Activated naive CD8-positive, alpha-beta T cell treated with anti-CD3 and anti-CD28 coated beads, Interleukin-2, amount 10 ng/mL, durations not matched to agents 7 days and 5 days (primary cell): ENCODE measurements at regions not wholly inside any gene's neighbourhood (a gene's known extent, or its start where the extent isn't known, plus 50 kb on each side); places are given as distances from the start of the nearest gene placed in this dataset.
A peak's percentile ranks its signal among the peaks of the same experiment; 100 is the strongest.
"Not testable (repeated sequence)": the region's sequence is repeated elsewhere in the genome, so short reads cannot be mapped to it uniquely, and the experiment has no call there.

Experiments used
- ATAC-seq: fragments of 150-1000 bp; cut with Tn5 transposase; one replicate; pipeline ENCODE4 v1.10.0; 2021; ENCODE audit warnings: low read depth, moderate library complexity
- POLR2A ChIA-PET: fragments of 350-600 bp; sonication (Branson Sonifier 250); formaldehyde crosslinking; loops from one replicate; lab custom pipeline; 2021; ENCODE audit warnings: antibody characterized with exemption; lab: Charles Lee
- DNase-seq: peaks from one replicate; pipeline ENCODE4 v3.0.0; 2021
- H3K27ac Mint-ChIP-seq: one replicate; pipeline ENCODE4 v1.8.0; 2022; ENCODE audit warnings: mild to moderate bottlenecking, mixed read lengths
- H3K27me3 Mint-ChIP-seq: one replicate; pipeline ENCODE4 v1.8.0; 2022; ENCODE audit warnings: mild to moderate bottlenecking, moderate library complexity, mixed read lengths
- H3K36me3 Mint-ChIP-seq: one replicate; pipeline ENCODE4 v1.8.0; 2021; ENCODE audit warnings: mild to moderate bottlenecking, mixed read lengths
- H3K4me1 Mint-ChIP-seq: one replicate; pipeline ENCODE4 v1.8.0; 2021; ENCODE audit warnings: mixed read lengths
- H3K4me3 Mint-ChIP-seq: one replicate; pipeline ENCODE4 v1.8.0; 2022; ENCODE audit warnings: mild to moderate bottlenecking, moderate library complexity, mixed read lengths
- H3K9me3 Mint-ChIP-seq: one replicate; pipeline ENCODE4 v1.8.0; 2021; ENCODE audit warnings: mixed read lengths

DNA sequence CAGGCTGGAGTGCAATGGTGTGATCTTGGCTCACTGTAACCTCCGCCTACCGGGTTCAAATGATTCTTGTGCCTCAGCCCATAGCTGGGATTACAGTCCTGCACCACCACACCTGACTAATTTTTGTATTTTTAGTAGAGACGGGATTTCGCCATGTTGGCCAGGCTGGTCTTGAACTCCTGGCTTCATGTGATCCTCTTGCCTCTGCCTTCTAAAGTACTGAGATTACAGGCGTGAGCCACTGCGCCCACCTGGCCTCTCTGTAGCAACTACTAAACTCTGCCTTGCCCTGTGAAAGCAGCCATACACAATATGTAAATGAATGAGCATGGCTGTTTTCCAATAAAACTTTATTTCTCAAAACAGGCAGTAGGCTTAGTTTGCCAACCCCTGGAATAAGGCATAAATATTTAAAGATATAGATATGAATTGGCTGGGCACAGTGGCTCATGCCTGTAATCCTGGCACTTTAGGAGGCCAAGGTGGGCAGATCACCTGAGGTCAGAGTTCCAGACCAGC, 127.9 kb upstream of the ZNF217 start:
- POLR2A ChIA-PET, DNase-seq, H3K36me3 Mint-ChIP-seq, H3K27me3 Mint-ChIP-seq, H3K27ac Mint-ChIP-seq, H3K4me3 Mint-ChIP-seq, ATAC-seq, H3K9me3 Mint-ChIP-seq: not testable (repeated sequence)
- H3K4me1 Mint-ChIP-seq = peaks cover 13% of the 10 kb centered on the region

DNA sequence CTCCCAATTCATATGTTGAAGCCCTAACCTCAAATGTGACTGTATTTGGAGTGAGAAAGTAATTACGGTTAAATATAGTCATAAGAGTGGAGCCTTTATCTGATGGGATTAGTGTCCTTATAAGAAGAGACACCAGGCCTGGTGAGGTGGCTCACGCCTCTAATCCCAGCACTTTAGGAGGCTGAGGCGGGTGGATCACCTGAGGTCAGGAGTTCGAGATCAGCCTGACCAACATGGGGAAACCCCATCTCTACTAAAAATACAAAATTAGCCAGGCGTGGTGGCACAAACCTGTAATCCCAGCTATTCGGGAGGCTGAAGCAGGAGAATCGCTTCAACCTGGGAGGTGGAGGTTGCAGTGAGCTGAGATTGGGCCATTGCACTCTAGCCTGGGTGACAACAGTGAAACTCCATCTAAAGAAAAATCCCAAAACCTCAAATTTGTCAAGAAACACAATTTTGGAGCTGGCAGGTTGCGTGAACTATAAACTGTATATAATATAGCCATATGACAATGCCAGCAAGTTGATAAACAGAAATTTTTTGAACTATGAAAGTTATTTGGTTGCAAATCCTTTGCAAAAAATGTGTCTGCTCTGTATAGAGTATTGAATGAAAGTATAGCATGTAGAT, 125.6 kb upstream of the ZNF217 start:
- not testable (repeated sequence) for ATAC-seq, DNase-seq, H3K4me3 Mint-ChIP-seq, H3K36me3 Mint-ChIP-seq, H3K27me3 Mint-ChIP-seq, H3K9me3 Mint-ChIP-seq, H3K27ac Mint-ChIP-seq
- POLR2A ChIA-PET = interaction anchor here (0.9 to 1.9 kb wide), 3 partner anchors 8 to 165 kb away, joined by 4 to 7 read pairs (median 4); no protein-coding TSS in a partner anchor
- peaks cover 19% of the 10 kb centered on the region for H3K4me1 Mint-ChIP-seq

- Mint-ChIP-seq H3K36me3 (peaks cover 8% of the 10 kb centered on the region), H3K27ac (no peak overlapping the region), H3K9me3 (no peaks in the 10 kb centered on the region), H3K4me1 (peaks cover 19% of the 10 kb centered on the region), H3K4me3 (no peak overlapping the region), H3K27me3 (no peaks in the 10 kb centered on the region)
- ATAC-seq = no peak
- POLR2A ChIA-PET = interaction anchor here (0.5 to 1.9 kb wide), 3 partner anchors 47 to 166 kb away, joined by 3 to 4 read pairs (median 4); no protein-coding TSS in a partner anchor
- DNase-seq = no peak
Observed at GRCh38 chr20:53718142-53719021, 124.7 kb upstream of the ZNF217 start.

GRCh38 chr20:53716395-53716794, 122.8 kb upstream of the ZNF217 start:
- Mint-ChIP-seq H3K27ac (no peak overlapping the region), H3K4me3 (no peak overlapping the region), H3K36me3 (peaks cover 6% of the 10 kb centered on the region), H3K4me1 (peaks cover 16% of the 10 kb centered on the region), H3K27me3 (no peaks in the 10 kb centered on the region), H3K9me3 (no peaks in the 10 kb centered on the region)
- ATAC-seq (no peak), DNase-seq (no peak)
- POLR2A ChIA-PET = interaction anchor here (1.3 kb wide), 1 partner anchor 8 kb away, joined by 4 read pairs; no protein-coding TSS in a partner anchor

DNA sequence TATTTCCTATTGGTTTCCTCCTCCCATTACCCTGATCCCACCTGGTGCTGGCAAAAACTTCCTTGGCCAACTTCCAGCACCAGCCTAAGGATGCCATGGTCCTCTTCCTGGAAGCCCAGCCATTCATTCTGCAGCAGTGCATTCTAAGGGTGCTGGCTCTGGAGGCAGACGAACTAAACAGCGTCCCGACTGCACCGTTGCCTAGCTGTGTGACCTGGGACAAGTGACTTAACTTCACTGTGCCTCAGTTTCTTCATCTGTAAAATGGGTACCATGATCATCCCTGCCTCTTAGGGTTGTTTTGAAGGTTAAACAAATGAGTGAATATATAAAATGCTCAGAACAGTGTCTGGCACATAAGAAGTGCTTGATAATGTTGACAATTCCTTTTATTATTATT, 120.9 kb upstream of the ZNF217 start:
- POLR2A ChIA-PET = interaction anchor here (1.2 kb wide), 1 partner anchor 22 kb away, joined by 4 read pairs; no protein-coding TSS in a partner anchor
- ATAC-seq (no peak), DNase-seq (no peak)
- H3K4me3 Mint-ChIP-seq = no peak overlapping the region
- H3K27me3 Mint-ChIP-seq = no peaks in the 10 kb centered on the region
- peaks cover 5% of the 10 kb centered on the region for H3K36me3 Mint-ChIP-seq
- peaks cover 21% of the 10 kb centered on the region for H3K4me1 Mint-ChIP-seq
- no peak overlapping the region for H3K27ac Mint-ChIP-seq
- H3K9me3 Mint-ChIP-seq = no peaks in the 10 kb centered on the region

GRCh38 chr20:53713328-53714056, 119.9 kb upstream of the ZNF217 start:
- H3K27me3 Mint-ChIP-seq = no peaks in the 10 kb centered on the region
- POLR2A ChIA-PET = interaction anchor here (0.7 to 1.2 kb wide), 2 partner anchors 23 to 152 kb away, joined by 3 to 4 read pairs; no protein-coding TSS in a partner anchor
- H3K27ac Mint-ChIP-seq = peak overlapping the region; percentile 30
- DNase-seq = no peak
- H3K4me3 Mint-ChIP-seq = no peak overlapping the region
- H3K36me3 Mint-ChIP-seq = peaks cover 5% of the 10 kb centered on the region
- no peaks in the 10 kb centered on the region for H3K9me3 Mint-ChIP-seq
- H3K4me1 Mint-ChIP-seq = peaks cover 31% of the 10 kb centered on the region
- ATAC-seq = no peak

DNA sequence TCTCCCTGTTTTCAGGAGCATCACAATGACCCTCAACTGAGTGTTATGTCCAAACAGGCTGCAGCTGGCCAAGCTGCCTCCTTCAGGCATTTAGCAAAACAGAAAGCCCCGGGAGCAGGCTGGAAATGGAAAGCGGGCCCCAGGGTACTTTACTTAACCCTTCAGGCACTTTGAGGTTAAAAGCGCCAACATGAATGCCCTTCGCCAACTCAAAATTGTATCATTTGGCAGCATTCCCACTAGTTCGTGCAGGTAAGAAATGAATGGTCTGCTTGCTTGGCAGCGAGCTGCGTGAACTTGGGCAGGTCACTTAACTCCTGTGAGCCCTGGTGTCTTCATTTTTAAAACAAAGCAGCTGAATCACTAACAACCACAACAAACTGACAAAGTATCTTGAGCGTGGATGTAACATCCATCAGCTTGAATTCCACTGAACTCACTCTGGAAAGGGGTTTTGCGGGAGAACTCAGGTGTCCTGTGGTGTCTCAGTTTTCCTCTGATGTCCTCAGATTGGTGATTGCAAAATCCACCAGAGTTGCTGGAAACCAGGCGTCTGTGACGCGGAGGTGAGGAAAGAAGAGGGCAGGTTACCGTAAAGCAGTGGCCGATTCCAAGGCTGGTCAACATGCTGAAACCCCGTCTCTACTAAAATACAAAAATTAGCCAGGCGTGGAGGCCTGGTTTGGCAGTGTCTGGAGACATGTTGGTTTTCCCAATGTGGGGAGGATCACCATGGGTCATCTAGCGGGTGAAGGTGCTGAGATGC, 118.8 kb upstream of the ZNF217 start:
- H3K4me1 Mint-ChIP-seq = peaks cover 40% of the 10 kb centered on the region
- ATAC-seq = no peak
- H3K9me3 Mint-ChIP-seq = no peaks in the 10 kb centered on the region
- POLR2A ChIA-PET = interaction anchor here (0.9 kb wide), 1 partner anchor 17 kb away, joined by 4 read pairs; no protein-coding TSS in a partner anchor
- H3K4me3 Mint-ChIP-seq = no peak overlapping the region
- no peak overlapping the region for H3K27ac Mint-ChIP-seq
- no peak for DNase-seq
- no peaks in the 10 kb centered on the region for H3K27me3 Mint-ChIP-seq
- H3K36me3 Mint-ChIP-seq = peaks cover 5% of the 10 kb centered on the region

DNA sequence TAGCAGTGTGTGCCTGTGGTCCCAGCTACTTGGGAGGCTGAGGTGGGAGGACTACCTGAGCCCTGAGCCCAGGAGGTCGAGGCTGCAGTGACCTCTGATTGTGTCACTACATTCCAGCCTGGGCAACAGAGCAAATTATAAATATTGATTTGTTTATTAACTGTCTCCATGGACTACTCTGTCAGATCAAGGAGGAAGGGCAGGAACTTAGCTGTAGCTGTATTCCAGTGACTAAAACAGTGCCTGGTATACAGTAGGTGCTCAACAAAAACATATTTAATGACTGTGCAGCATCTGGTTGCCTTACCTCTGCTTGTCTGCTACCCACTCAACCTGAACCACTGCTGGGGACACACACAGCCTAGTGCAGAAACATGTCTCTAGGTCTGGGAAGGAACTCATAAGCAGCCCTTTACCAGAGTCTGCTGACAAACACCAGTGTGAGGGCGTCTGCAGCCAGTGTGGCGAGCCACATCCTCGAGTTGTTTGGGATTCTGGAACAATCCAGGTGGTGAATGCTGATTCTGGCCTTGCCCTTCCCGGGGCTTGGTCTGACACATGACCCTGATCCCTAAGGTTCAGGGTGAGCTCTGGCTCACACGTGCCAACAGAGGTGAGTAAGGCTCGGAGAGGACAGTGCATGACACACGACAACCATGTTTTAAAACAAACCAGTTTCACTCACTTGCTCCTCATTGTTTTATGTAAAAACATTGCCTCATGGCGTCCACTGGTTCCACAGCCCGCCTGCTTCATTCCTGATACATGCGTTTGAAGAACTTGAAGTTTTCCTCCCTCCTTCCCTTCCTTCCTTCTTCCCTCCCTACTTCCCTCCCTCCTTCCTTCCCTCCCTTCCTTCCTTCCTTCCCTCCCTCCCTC, 117.9 kb upstream of the ZNF217 start:
- POLR2A ChIA-PET = interaction anchor here (0.9 to 1.5 kb wide), 4 partner anchors 8 to 25 kb away, joined by 3 to 7 read pairs (median 5); no protein-coding TSS in a partner anchor
- DNase-seq (no peak), ATAC-seq (no peak)
- H3K27ac Mint-ChIP-seq = peak overlapping the region; percentile 69
- peaks cover 48% of the 10 kb centered on the region for H3K4me1 Mint-ChIP-seq
- no peaks in the 10 kb centered on the region for H3K27me3 Mint-ChIP-seq
- H3K36me3 Mint-ChIP-seq = peaks cover 7% of the 10 kb centered on the region
- no peaks in the 10 kb centered on the region for H3K9me3 Mint-ChIP-seq
- no peak overlapping the region for H3K4me3 Mint-ChIP-seq

GRCh38 chr20:53708129-53708968, 114.7 kb upstream of the ZNF217 start:
- ATAC-seq = peak; percentile 60
- POLR2A ChIA-PET = interaction anchor here (0.5 to 3.7 kb wide), 36 partner anchors 8 to 231 kb away, joined by 3 to 53 read pairs (median 5); partner anchors contain the start of gene ZNF217
- Mint-ChIP-seq H3K4me3 (peak overlapping the region; percentile 82), H3K36me3 (peaks cover 2% of the 10 kb centered on the region), H3K4me1 (peaks cover 50% of the 10 kb centered on the region), H3K27ac (peak overlapping the region; percentile 94), H3K27me3 (no peaks in the 10 kb centered on the region), H3K9me3 (no peaks in the 10 kb centered on the region)
- no peak for DNase-seq

- POLR2A ChIA-PET = interaction anchor here (0.7 to 3.7 kb wide), 43 partner anchors 9 to 232 kb away, joined by 3 to 53 read pairs (median 5); partner anchors contain the start of gene ZNF217
- DNase-seq (no peak), ATAC-seq (no peak)
- peaks cover 2% of the 10 kb centered on the region for H3K36me3 Mint-ChIP-seq
- peak overlapping the region; percentile 94 for H3K27ac Mint-ChIP-seq
- H3K9me3 Mint-ChIP-seq = no peaks in the 10 kb centered on the region
- peaks cover 50% of the 10 kb centered on the region for H3K4me1 Mint-ChIP-seq
- peak overlapping the region; percentile 82 for H3K4me3 Mint-ChIP-seq
- H3K27me3 Mint-ChIP-seq = no peaks in the 10 kb centered on the region
Observed at GRCh38 chr20:53707371-53708055, 113.9 kb upstream of the ZNF217 start.
